Tibial nerve (tissue), 3 donors: ENCODE measurements at regions not wholly inside any gene's neighbourhood (a gene's known extent, or its start where the extent isn't known, plus 50 kb on each side); places are given as distances from the start of the nearest gene placed in this dataset.

Experiments used
- CTCF ChIP-seq, 5 experiments: fragments of 200-600 bp in 3 of 5; fragments of 450-650 bp in 2 of 5; sonication (generic) in 3 of 5; IDR thresholded peaks; one replicate each; pipeline ENCODE4 v1.5.1; 2016 to 2019; ENCODE audit warnings: antibody characterized with exemption in 5 of 5, mild to moderate bottlenecking in 3 of 5, moderate library complexity in 2 of 5
- POLR2A ChIP-seq, 2 donors: fragments of 450-650 bp; IDR thresholded peaks; one replicate each; pipeline ENCODE4 v1.6.1; 2017; ENCODE audit warnings: antibody characterized with exemption in 2 of 2, mild to moderate bottlenecking in 2 of 2, moderate library complexity in 2 of 2

DNA sequence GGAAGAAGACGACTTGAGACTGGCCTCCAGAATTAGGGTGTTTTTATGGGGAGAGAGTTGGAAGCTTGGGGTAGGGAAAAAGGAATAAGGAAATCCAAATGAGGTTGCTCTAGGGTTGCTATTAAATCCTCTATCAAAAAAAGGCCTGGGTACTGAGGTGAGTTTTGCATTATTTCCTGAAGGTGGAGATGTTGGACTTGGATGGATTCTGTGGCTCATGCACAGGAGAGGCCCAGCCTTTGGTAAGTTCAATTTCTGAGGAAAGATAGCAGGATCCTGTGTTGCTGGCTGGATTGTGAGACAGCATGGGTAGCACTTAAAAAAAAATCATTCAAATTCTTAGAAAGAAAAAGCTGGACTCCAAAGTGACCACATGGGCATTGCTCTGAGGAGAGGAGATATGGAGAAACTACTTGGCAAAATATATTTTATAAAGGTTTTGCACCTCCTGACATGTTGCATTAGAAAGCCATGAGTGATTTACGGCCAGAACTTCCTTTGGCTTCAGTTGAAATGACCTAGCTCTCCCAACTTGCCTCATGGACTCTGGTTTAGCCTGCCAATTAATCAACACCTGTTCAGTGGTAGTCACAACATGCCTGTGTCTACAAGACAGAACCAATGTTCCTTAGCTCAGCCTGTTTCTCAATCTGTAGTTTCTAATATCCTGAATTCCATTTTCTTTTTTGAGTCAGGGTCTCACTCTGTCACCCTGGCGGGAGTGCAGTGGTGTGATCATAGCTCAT is 152.1 kb upstream of the RALGAPA2 start:
- no peak for TF ChIP-seq CTCF (IDR thresholded peaks at IDR 0.05)
- no peak for TF ChIP-seq POLR2A (IDR thresholded peaks at IDR 0.05)
